ENCODE measurements at regions not wholly inside any gene's neighbourhood (a gene's known extent, or its start where the extent isn't known, plus 50 kb on each side); places are given as distances from the start of the nearest gene placed in this dataset.

GRCh38 chr2:181841079-181841478 lies 50.5 kb upstream of the ITPRID2 start:
- peak in 1 of 2 donors; percentile 7 for DNase-seq (ENCODE audit: low read depth in 2 of 2)
- Histone ChIP-seq H3K9ac (ENCODE audit: insufficient read depth, low read length) (no peak overlapping the region), H3K36me3 (ENCODE audit: control insufficient read depth, insufficient read depth, low read length) (no peaks in the 10 kb centered on the region), H3K27me3 (ENCODE audit: control insufficient read depth, insufficient read depth, low read length) (no peaks in the 10 kb centered on the region), H3K9me3 (ENCODE audit: control insufficient read depth, insufficient read depth, low read depth, low read length) (no peaks in the 10 kb centered on the region), H3K4me2 (ENCODE audit: extremely low read depth, insufficient read depth, low read length) (no peak overlapping the region), H2AFZ (ENCODE audit: low read length) (peak overlapping the region; percentile 43), H3K27ac (ENCODE audit: insufficient read depth, low read length) (no peak overlapping the region), H3K79me2 (ENCODE audit: control insufficient read depth, insufficient read depth, low read length) (no peaks in the 10 kb centered on the region), H4K20me1 (ENCODE audit: control insufficient read depth, extremely low read depth, insufficient read depth, low read length) (no peaks in the 10 kb centered on the region), H3K4me3 (replicated peaks in 1 of 4; ENCODE audit: control extremely low read depth in 1 of 4, insufficient read depth in 1 of 4, low read depth in 3 of 4, low read length in 4 of 4) (no peak overlapping the region), H3K4me1 (ENCODE audit: control insufficient read depth, extremely low read depth, insufficient read depth, low read length) (no peaks in the 10 kb centered on the region)
- TF ChIP-seq EZH2 (IDR thresholded peaks at IDR 0.05; ENCODE audit: low read length, missing control alignments), result no peak
- no peak for TF ChIP-seq CTCF (conservative IDR thresholded peaks at IDR 0.05 in 1 of 2, IDR thresholded peaks at IDR 0.05 in 1 of 2; ENCODE audit: low read depth in 1 of 2, low read length in 2 of 2)

Measured in fibroblast of lung (primary cell).